ENCODE measurements at regions not wholly inside any gene's neighbourhood (a gene's known extent, or its start where the extent isn't known, plus 50 kb on each side); places are given as distances from the start of the nearest gene placed in this dataset.
"Not testable (repeated sequence)": the region's sequence is repeated elsewhere in the genome, so short reads cannot be mapped to it uniquely, and the experiment has no call there.

DNA sequence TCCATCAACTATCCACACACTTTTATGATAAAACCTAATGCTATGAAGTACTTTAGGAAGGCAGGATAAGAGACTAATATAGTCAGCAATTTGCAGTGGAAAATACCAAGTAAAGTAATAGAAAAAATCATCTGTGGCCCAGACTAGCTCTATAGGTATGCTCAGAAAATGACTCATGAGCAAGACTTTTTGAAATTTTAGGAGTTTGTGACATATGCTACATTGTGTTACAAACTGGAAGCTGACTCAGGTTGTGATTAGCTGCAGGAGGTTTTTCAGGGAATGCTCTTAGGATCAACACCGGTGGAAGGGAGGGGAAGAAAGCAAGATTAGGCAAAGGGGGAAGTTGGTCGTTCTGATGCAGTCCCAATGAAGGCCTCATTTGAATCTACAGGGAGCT is 56.1 kb downstream of the FEZF1 start:
- no peak for DNase-seq (ENCODE audit: low read depth)

DNA sequence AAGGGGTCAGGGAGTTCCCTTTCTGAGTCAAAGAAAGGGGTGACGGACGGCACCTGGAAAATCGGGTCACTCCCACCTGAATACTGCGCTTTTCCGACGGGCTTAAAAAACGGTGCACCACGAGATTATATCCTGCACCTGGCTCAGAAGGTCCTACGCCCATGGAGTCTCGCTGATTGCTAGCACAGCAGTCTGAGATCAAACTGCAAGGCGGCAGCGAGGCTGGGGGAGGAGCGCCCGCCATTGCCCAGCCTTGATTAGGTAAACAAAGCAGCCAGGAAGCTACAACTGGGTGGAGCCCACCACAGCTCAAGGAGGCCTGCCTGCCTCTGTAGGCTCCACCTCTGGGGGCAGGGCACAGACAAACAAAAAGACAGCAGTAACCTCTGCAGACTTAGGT is 65.8 kb downstream of the FEZF1 start:
- not testable (repeated sequence) for DNase-seq (ENCODE audit: low read depth)

DNA sequence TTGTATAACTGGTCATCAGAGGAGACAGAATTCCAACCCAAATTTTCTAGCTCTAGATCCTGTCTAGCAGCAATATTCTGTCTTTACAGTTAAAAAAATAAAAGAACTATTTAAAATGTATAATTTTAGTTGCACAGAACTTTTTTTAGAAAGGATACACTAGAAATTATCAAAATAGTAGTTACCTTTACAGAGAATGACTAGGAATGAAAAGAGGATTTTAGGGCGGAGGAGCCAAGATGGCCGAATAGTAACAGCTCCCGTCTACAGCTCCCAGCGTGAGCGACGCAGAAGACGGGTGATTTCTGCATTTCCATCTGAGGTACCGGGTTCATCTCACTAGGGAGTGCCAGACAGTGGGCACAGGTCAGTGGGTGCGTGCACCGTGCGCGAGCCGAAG is 66.3 kb downstream of the FEZF1 start:
- DNase-seq (ENCODE audit: low read depth): not testable (repeated sequence)

DNA sequence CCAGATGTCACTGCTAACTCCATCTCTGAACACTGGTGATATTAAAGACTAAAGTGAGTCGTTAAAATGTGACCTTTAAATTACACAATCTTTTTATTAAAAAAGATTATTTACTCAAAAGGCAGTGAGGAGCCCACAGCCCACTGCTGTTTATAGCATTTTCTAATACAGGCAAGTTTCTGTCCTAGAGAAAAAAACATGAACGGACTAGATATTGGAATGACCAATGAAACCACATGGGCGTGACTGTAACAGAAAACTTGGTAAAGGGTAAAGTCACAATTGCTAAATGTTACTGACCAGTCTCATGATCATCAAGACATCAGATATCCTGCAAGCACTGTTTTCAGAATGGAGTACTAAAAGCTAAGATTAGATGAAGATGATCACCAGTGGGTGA is 78.7 kb downstream of the FEZF1 start:
- DNase-seq (ENCODE audit: low read depth): no peak

DNA sequence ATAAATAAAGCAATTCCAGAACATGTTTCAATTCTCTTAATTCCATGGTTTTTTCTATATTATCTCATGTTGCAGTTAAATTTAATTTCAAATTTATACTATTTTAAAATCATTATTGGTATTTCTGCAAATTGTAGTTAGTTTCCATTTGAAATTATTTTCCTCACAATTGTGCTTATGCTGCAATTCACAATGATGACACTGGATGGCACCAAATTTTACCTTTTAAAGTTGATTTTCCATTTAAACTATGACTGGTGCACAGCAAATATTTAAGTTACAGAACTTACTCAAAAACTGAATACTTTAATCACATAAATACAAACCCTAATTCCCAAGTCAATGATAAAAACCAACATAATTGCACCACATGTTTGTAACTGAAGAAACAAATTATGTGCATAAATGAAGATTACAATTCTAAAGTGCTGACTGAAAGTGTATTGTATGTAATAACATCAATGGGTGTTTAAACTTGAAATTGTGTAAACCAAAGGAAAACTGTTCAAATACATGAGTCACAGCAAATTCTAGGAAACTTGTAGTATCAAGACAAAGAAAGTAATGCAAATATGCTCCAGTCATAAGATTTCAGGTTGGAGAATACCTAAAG is 75.3 kb upstream of the AASS start:
- peak; percentile 27 for DNase-seq (ENCODE audit: low read depth)

DNA sequence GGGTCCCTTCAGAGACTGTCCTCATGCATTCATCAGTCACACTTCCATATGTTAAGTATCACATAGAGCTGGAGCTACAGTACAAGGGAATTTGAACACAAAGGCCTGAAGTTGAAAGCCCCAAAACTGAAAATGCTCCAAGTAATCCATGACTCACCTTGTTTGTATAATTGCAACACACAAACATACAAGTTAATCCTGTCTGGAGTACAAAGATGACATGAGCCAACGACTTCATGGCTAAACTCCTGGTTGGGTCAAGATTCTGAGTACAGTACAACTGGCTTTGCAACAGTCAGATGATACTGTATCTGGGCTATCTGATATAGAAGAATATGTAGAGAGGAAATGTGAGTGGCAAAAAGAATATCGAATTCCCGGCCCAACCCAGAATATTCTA is 73.1 kb upstream of the AASS start:
- DNase-seq (ENCODE audit: low read depth): no peak

DNA sequence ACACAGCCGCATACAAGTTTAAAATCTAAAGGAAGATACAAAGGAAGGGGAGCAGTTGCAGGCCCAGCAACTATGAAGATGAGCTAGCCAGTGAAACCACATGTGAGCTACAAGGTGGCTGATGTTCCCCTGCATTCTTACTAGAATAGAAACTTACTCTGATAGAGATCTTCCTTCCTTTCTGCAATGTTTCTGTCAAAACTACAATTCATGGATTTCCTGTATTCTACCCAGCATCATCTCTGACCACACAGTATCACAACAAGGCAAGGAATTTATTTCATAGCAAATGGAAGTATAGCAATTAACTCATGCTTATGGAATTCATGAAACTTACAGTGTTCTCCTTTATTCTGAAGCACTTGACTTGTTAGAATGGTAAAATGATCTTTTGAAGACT is 68.7 kb upstream of the AASS start:
- no peak for DNase-seq (ENCODE audit: low read depth)

DNA sequence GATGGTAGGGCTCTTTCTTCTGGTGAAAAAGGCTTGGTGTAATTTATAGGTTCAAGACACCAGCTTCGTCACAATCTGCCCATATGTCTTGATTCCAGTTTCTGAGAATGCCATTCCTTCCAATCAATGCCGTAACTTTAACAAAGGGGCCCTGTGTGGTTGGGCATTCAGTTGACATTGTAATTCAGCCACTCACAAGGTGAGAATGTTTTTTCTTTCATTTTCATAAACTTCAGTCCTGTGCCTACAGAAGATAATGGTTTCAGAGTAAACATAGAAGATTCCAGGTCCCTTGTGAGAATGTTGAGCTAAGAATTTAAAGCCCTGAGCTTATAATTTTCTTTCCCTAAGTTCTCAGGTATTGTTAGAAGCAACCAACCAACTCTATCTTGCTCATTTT is 67.3 kb upstream of the AASS start:
- no peak for DNase-seq (ENCODE audit: low read depth)

DNA sequence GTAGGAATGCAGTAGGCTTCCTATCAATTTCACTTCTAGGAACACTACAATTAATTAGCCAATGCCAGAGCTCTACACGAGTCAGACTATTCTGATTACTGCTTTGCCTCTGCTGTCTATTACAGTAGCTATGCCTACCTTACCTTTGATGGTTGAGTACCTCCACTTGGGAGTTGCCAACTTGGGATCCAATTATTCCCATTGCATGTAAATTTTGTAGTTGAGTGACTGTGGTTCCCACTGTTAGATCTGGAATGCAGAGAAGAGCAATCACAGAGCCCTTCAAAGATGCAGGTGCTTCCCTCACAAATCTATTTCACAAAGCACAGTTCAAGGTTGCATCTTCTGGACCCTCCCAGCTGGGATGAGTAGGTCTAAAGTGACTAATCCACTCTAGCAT is 62.9 kb upstream of the AASS start:
- DNase-seq (ENCODE audit: low read depth): no peak

DNA sequence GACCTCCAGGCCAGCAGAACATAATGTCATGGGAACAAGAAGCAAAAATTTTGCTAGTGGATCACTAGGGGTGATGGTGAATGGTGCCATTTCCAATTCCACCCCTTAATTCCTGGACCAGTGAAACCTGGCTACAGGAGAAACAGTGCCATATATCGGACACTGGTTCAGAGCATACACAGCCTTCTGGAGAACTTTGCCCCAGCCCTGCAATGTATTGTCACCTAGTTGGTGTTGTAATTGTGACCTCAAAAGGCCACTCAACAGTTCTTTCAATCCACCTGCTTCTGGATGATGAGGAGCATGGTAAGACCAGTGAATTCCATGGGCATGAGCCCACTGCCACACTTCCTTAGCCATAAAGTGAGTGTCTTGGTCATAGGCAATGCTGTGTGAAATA is 59.8 kb upstream of the AASS start:
- no peak for DNase-seq (ENCODE audit: low read depth)

DNA sequence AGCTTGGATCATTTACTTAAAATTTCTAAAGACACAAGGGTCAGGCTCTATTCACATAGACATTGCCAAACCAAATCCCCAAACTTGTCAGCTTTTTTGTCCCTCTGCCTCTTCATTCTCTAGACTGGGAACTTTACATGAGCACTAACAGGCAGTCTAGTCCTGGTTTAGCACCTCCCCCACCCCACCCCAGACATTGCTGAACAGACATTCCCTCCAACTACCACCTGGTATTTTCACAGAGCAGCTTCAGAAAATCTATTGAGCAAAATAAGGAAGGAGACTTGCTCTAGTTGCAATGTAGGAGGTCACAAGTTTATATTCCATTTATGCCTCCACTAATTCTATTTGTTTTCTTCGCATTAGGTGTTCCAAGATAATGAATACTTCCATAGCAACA is 56.8 kb upstream of the AASS start:
- no peak for DNase-seq (ENCODE audit: low read depth)

DNA sequence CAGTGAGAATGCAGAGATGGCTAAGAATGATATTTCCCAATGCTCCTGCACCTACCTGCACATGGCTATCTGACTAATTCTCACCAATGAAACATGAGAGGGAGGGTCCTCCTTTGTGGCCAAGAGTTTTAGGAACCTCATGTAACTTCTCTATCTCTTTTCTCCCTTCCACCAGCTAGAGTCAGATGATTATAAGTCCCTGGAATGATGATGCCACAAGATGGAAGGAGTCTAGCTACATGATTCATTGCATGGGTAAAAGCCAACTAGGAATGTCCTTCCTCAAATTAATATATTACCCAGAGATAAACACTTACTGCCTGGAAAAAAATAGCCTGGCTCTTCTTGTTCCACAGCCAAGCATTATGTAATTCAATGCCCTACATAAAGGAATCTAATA is 55.1 kb upstream of the AASS start:
- no peak for DNase-seq (ENCODE audit: low read depth)

DNA sequence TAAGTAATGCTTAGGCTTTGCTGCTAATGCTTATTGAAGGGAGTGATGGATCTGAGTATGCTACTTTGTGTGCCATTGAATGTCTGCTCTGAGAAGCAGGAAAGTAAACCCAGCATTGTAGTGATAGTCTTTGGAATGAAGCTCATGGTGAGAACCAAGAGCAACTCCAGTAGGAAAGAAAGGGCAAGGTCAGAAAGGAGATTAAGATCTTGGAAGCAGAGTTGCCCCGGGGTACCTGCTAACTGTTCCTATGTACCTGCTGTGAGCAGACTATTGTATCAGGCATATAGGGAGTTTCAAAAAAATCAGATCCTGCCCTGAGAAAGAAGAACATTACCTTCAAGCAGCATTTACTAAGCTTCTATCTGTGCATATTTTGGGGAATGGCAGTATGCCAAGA is 54.5 kb upstream of the AASS start:
- DNase-seq (ENCODE audit: low read depth): no peak

Data from ELR (cell line).